ENCODE measurements at regions not wholly inside any gene's neighbourhood (a gene's known extent, or its start where the extent isn't known, plus 50 kb on each side); places are given as distances from the start of the nearest gene placed in this dataset.

DNA sequence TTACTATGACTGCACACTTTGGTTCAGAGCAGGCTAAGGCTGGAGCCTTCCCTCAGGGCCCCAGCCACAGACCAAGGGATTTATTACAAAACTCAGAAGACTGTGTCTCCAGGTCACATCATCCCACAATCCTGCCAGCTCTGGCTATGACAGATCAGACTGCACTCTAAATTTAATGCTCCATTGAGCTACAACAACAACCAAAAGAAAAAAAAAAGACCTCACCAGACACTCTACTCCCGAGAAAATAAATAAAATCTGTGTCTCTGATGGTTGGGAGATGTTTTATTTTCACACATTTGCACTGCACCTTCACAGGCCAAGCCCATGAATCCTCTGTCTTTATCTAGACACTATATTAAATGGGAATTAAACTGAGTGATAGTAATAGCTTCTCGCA is 50.8 kb upstream of the CTNNB1 start:
- no peak overlapping the region for H3K4me3 ChIP-seq (ENCODE audit: low read depth, low read length)
- TF ChIP-seq CTCF (conservative IDR thresholded peaks at IDR 0.05; ENCODE audit: low read depth, low read length), result no peak
- DNase-seq (ENCODE audit: low read depth), result peak; percentile 33

DNA sequence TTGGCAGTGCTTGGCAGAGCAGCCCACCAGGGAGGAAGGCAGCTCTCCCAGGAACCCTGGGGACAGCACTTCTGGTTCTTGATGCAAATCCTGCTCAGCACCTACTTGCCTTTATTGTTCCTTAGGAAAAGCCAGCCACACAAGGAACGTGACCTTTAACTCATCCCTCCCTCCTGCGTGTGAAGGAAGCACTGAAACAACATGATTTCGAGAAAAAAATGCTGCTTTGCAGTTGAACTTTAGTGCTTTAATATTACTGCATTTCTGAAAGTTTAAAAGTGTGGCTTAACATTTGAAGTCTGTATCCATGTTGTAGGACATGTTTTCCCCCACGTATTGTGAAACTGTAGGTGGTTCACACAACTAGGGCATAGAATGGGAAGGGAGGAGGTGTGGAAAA is 50.4 kb upstream of the CTNNB1 start:
- peak; percentile 44 for DNase-seq (ENCODE audit: low read depth)
- H3K4me3 ChIP-seq (ENCODE audit: low read depth, low read length), result no peak overlapping the region
- no peak for TF ChIP-seq CTCF (conservative IDR thresholded peaks at IDR 0.05; ENCODE audit: low read depth, low read length)

All from choroid plexus epithelial cell (primary cell).